NCI-H345 treated with DMSO at 0.1 percent for 48 hours (cell line): ENCODE measurements at regions not wholly inside any gene's neighbourhood (a gene's known extent, or its start where the extent isn't known, plus 50 kb on each side); places are given as distances from the start of the nearest gene placed in this dataset.

Source experiments
- DNase-seq: peaks from one replicate; lab custom pipeline; 2025; ENCODE audit not compliant: unreplicated experiment; lab: John Stamatoyannopoulos, UW

- DNase-seq = no peak
Measured at GRCh38 chr2:207403141-207403540, 126.6 kb upstream of the CREB1 start.

- peak; percentile 97 for DNase-seq
Measured at GRCh38 chr2:207403950-207404349, 125.8 kb upstream of the CREB1 start.

- DNase-seq = no peak
Measured at GRCh38 chr2:207405150-207405549, 124.6 kb upstream of the CREB1 start.

DNA sequence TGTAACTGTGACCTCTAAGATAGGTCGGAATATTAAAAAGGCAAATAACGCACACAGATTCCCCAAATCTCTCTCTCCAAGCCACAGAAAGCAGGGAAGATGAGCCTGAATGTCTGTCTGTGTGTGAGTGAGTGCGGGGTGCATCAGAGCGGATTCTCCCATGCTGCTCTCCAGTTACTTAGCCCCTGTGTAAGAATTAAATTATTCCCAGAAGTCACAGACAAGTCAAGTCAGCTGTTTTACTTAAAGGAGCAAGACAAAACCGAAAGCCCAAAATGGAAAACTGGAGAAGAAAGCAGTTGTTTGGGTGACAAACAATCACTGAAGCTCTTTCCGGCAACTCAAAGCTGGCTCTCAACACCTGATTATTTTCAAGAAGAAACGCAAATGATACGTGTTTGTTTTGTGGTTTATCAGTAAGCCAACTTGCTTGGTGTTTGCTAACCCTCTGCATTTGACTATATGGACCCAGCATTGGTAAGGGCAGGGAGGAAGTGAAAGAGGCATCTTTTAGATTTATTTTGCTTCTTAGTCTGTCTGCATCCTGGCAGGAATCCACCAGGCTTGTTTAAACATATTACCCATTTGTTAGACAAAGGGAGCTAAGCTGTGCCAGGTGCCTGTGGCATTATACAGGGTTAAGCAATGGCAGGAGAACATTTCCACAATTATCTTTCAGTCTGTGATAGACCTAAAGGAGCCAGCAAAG is 121.5 kb upstream of the CREB1 start:
- peak; percentile 97 for DNase-seq

- peak; percentile 42 for DNase-seq
Measured at GRCh38 chr2:207409517-207409916, 120.2 kb upstream of the CREB1 start.

GRCh38 chr2:207412787-207413310 is 116.9 kb upstream of the CREB1 start:
- DNase-seq = no peak

DNA sequence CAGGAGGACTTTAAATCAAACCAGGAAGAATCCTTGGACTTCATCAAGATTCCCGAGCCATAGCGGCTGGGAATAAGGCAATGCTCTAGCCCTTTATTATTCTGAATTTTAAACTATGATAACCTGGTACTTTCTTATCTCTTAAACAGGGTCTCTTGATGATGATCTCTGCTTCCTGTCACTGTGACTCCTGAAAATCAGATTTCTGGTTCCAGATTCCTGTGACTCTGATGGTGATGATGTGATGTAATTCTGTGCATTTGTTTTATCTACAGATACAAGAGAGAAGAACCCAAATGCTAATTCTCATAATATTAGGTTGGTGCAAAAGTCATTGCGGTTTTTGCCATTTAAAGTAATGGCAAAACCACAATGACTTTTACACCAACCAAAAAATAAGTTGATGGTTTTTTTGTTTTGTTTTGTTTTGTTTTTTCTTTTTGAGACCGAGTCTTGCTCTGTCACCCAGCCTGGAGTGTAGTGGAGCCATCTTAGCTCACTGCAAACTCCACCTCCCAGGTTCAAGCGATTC is 116.3 kb upstream of the CREB1 start:
- DNase-seq = no peak

DNA sequence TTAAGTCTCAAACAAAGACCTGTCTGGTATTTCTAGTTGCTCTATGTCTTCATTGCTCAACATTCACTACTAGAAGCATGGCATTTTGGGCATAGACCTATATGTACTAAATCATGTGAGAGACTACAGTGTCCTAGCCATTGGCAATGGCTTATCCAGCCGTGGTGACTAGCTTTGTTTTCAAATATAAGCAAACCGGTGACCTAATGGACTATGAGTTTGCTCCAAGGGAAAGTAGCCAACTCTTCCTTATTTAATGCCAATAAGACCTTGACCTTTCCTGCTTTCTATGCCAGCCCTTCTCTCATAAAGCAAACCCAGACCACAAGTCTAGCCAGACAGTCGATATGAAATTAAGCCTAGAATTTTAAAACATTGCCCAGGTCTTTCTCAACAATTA is 113.7 kb upstream of the CREB1 start:
- no peak for DNase-seq

- DNase-seq = no peak
Measured at GRCh38 chr2:207416900-207417299, 112.9 kb upstream of the CREB1 start.

DNA sequence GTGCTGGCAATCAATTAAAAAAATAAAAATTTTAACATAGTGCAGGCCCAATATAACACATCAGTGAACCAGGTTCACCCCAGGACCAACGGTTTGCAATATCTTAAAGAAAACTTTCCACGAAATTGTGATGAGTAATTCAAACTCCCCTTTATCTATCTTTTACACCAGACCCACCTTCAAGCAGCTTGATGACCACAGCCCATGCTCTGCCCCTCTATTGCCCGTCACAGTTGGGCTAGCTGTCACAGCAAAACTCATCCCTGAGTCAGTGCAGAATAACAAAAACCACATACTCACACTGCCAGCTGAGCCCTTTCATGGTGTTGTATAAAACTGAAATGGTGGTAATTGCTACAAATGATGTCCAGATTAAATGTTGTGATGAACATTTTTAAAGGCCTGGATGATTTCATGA is 112.5 kb upstream of the CREB1 start:
- no peak for DNase-seq

DNA sequence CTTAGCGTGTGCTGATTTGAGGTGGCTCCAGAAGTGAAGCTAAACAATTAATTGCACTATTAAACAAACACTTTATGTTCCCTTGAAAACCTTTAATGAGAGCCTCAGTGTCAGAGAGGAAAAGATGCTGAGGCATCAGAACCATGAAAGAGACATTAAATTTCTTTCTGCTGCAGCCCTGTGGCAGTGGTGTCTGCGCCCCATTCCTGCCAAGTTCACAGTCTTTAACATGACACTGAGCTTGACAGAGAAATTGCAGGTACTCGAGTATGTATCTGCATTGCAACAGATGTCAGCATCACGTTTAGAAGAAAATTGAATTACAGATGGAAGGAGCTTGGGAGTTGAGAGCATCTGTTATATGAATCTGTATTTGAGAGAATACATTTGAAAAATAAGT is 111.3 kb upstream of the CREB1 start:
- no peak for DNase-seq

GRCh38 chr2:207419331-207419730 is 110.4 kb upstream of the CREB1 start:
- DNase-seq = no peak

- DNase-seq = no peak
Measured at GRCh38 chr2:207421671-207422070, 108.1 kb upstream of the CREB1 start.

GRCh38 chr2:207422380-207422779 is 107.4 kb upstream of the CREB1 start:
- no peak for DNase-seq

DNA sequence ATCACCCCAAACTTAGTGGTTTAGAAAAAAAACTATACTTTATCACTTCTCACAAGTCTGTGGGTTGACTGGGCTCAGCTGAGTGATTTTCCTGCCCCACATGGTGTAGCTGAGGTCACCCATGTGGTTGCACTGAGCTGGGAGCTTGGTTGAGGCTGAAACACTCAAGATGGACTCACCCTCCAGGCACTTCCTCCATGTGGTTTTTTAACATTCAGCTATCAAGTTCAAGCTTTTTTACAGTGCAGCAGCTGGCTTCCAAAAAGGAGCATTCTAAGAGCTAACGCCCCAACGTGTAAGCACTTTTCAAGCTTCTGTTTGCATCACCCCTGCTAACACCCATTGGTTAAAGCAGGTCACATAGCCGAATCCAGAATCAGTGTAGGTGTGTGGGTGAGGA is 105.9 kb upstream of the CREB1 start:
- no peak for DNase-seq

DNA sequence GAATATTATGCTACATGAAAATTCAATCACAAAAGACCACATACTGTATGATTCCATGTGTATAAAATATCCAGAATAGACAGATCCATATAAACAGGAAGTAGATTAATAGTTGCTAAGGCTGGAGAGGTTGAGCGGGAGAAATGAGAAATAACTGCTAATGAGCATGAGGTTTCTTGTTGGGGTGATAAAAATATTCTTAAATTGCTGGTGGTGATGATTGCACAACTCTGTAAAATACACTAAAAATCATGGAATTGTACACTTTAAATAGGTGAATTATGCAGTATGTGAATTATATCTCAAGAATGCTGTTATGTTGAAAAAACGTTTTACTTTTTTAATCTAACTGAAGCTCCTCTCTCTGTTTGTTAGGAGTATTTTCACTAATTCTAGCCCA is 101.8 kb upstream of the CREB1 start:
- no peak for DNase-seq

GRCh38 chr2:207428573-207428972 is 101.2 kb upstream of the CREB1 start:
- no peak for DNase-seq

DNA sequence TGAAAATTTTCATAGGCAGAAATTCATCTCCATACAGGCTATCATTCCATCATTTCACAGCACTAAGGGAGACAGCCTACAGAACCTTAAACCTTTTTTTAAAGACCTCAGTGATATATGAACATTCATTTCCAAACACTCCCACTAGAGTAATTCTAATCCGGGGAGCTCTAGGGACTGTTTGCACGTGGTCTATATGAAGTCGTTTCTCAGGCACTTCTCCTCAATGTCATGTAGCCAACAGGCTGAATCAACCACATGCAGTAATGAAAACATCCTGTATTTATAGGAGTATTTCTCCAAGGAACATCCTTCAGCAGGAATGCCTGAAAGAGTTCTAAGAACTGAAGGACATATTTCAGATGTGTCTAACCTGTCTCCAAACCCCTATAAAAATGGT is 97.3 kb upstream of the CREB1 start:
- DNase-seq = no peak

- DNase-seq = no peak
Measured at GRCh38 chr2:207434306-207434705, 95.5 kb upstream of the CREB1 start.

DNA sequence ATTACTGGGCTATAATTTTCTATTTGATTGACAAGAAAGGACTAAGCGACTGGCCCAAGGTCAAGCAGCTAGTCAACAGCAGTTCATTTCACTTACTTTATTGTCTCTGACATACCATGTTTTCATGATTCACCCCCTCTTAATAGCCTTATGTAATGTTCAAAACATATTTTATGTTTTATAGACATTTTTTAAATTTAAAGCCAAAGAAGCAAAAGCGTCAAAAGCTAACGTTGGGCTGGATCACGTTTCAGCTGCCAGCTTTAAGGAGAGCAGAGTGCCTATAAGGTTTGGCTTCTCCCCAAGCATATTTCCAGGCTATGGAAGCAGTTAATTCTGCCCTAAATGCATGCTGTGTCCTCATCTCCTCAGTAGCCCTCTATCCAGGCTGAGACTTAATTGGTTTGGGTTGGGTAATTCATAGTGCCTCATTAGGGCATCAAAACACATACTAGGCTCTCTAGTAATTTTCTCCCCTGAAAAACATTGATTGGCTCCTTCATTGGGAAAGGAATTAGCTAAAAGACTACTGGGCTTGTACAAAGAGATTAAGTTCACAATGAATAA is 94.8 kb upstream of the CREB1 start:
- DNase-seq = no peak

GRCh38 chr2:207437136-207437523 is 92.6 kb upstream of the CREB1 start:
- no peak for DNase-seq

GRCh38 chr2:207437524-207438143 is 92.1 kb upstream of the CREB1 start:
- DNase-seq = no peak
